NT2/D1 (cell line): ENCODE measurements at regions not wholly inside any gene's neighbourhood (a gene's known extent, or its start where the extent isn't known, plus 50 kb on each side); places are given as distances from the start of the nearest gene placed in this dataset.

Source experiments
- SUZ12 ChIP-seq: IDR thresholded peaks from 2 replicates; pipeline ENCODE4 v1.6.1; 2011; ENCODE audit not compliant: insufficient read length, insufficient read depth; ENCODE audit errors: extremely low read depth
- YY1 ChIP-seq: IDR thresholded peaks from 2 replicates; pipeline ENCODE4 v1.6.1; 2011; ENCODE audit not compliant: insufficient read length, insufficient read depth
- ZNF274 ChIP-seq: IDR thresholded peaks from 2 replicates; pipeline ENCODE4 v1.6.1; 2011; ENCODE audit warnings: mild to moderate bottlenecking, low read depth, low read length

- TF ChIP-seq SUZ12 (no peak), YY1 (no peak), ZNF274 (no peak)
These were observed 82.7 kb upstream of the GPM6B start for GRCh38 chrX:13899607-13900006.
